BJ (cell line): ENCODE measurements at regions not wholly inside any gene's neighbourhood (a gene's known extent, or its start where the extent isn't known, plus 50 kb on each side); places are given as distances from the start of the nearest gene placed in this dataset.

Source experiments
- CTCF ChIA-PET: fragments of 350-600 bp; formaldehyde crosslinking; extraction: SDS; loops from one replicate; lab custom pipeline; 2021; ENCODE audit warnings: antibody characterized with exemption, inconsistent platforms; lab: Yijun Ruan, JAX
- POLR2A ChIA-PET: fragments of 300-600 bp; sonication (Branson Sonifier 250); formaldehyde crosslinking; extraction: SDS; loops from one replicate; lab custom pipeline; 2021; ENCODE audit warnings: antibody characterized with exemption; lab: Charles Lee
- DNase-seq: peaks from one replicate; pipeline ENCODE4 v3.0.0-alpha.2; 2011; ENCODE audit warnings: low read depth
- H3K27me3 ChIP-seq: 2 replicates; pipeline ENCODE4 v1.6.0; 2011; ENCODE audit warnings: low read length; ENCODE audit not compliant: control insufficient read depth, insufficient read depth
- H3K36me3 ChIP-seq: 2 replicates; pipeline ENCODE4 v1.5.1; 2011; ENCODE audit warnings: low read length; ENCODE audit not compliant: control insufficient read depth, insufficient read depth
- H3K4me3 ChIP-seq: 2 replicates; pipeline ENCODE4 v1.5.1; 2011; ENCODE audit warnings: low read depth, mild to moderate bottlenecking, control low read depth, low read length
- TF ChIP-seq, protein P1 (sequence below): IDR thresholded peaks from 2 replicates; pipeline ENCODE4 v1.5.1; 2011; ENCODE audit warnings: low read depth, mild to moderate bottlenecking, control low read depth, inconsistent platforms, low read length, moderate library complexity; ENCODE audit not compliant: insufficient read depth

DNA sequence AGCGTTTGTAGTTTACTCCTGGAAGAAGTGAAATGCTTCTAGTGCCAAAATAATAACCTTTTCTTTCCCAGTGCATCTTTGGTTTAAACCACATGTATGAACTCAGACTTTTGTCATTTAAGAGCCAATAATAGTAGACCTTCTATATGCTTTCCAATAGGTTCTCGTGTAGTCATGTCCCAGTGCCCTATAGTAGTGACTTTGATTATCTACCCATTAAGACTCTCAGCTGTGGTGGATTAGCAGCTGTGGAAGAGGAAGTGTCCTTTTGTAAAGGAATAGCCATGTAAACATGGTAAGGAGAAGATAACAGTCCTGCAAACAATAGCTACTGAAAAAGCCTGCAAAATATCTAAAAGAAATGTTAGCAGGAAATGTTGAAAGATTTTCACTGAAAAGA lies 765.3 kb downstream of the MTRR start:
- Histone ChIP-seq H3K27me3 (no peaks in the 10 kb centered on the region), H3K36me3 (no peaks in the 10 kb centered on the region), H3K4me3 (no peak overlapping the region)
- TF ChIP-seq, protein P1, sequence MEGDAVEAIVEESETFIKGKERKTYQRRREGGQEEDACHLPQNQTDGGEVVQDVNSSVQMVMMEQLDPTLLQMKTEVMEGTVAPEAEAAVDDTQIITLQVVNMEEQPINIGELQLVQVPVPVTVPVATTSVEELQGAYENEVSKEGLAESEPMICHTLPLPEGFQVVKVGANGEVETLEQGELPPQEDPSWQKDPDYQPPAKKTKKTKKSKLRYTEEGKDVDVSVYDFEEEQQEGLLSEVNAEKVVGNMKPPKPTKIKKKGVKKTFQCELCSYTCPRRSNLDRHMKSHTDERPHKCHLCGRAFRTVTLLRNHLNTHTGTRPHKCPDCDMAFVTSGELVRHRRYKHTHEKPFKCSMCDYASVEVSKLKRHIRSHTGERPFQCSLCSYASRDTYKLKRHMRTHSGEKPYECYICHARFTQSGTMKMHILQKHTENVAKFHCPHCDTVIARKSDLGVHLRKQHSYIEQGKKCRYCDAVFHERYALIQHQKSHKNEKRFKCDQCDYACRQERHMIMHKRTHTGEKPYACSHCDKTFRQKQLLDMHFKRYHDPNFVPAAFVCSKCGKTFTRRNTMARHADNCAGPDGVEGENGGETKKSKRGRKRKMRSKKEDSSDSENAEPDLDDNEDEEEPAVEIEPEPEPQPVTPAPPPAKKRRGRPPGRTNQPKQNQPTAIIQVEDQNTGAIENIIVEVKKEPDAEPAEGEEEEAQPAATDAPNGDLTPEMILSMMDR = no peak
- no peak for DNase-seq
- ChIA-PET CTCF (no interaction called here), POLR2A (no interaction called here)

DNA sequence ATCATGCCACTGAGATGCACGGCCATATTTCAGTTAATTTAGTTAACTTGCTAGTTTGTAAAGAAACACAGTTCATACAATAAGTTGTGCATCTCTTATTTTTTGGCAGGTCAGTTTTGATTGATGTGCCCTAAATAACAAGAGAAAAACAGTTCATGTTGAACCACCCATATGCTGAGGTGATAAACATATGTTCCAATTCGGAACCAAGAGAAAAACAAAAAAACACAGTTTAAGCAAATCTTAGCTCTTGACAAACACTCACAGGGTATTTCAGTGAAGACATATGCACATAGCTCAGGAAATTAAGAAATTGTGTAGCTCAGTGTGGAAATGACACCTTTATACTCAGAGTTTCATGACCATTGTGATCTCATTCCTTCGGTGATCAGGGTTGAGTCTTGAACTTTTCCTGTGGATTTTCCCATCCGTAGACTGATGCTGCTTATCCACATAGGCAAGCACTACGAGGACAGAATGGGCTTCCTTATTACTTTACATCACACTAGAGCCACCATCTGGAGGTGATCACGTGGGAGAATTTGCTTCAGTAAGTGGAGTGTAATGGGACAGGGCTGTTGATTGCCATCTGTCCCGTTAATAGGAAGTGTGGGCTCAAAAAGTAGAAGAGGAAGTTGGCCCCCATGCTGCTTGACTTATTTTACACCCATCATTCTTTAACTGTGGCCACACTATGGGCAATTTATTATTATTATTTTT lies 773.0 kb downstream of the MTRR start:
- TF ChIP-seq, protein P1 = no peak
- CTCF ChIA-PET = interaction anchor here (0.6 to 0.7 kb wide), 2 partner anchors 135 to 186 kb away, joined by 3 to 4 read pairs; no protein-coding TSS in a partner anchor
- POLR2A ChIA-PET = no interaction called here
- no peak for DNase-seq
- Histone ChIP-seq H3K27me3 (no peaks in the 10 kb centered on the region), H3K4me3 (no peak overlapping the region), H3K36me3 (no peaks in the 10 kb centered on the region)

DNA sequence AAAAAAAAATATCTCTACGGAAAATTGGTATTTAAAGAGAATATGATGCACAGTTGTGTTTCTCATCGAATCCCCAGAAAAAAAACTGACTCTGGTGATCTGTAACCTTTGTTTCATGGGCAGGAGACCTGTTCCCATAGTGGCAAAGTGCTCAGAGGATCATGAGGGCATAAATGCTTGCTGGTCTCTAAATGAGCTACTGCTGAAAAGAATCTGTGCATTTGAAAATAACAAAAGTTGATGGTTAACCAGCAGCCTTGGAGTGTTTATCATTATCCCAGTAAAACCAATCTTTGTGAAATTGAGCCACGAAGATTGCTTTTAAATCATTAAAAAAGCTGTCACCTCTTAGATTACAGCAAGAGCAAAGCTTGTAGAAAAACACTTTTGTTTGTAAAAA lies 775.4 kb downstream of the MTRR start:
- TF ChIP-seq, protein P1 = no peak
- DNase-seq = no peak
- no peak overlapping the region for H3K4me3 ChIP-seq
- no peaks in the 10 kb centered on the region for H3K27me3 ChIP-seq
- ChIA-PET CTCF (interaction anchor here (0.5 kb wide), 1 partner anchor 180 kb away, joined by 3 read pairs; no protein-coding TSS in a partner anchor), POLR2A (no interaction called here)
- H3K36me3 ChIP-seq = no peaks in the 10 kb centered on the region

DNA sequence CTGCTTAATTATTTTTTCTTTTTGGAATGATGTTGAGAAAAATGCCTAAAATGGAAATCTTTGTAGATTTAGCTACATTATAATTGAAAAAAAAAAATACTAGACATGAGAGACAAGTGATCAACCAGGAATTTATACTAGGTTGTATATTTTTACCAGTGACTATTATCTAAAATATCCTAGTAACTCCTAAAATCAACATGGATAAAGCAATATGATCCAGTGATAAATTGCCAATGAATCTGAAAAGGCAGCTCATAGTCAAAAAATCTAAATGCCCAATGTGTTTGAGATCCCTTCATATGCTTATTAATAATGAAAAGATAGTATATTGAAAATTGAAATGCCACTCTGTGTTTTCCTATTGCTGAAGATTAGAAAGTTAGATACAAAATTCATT lies 778.2 kb downstream of the MTRR start:
- no peak for DNase-seq
- Histone ChIP-seq H3K4me3 (no peak overlapping the region), H3K27me3 (no peaks in the 10 kb centered on the region), H3K36me3 (no peaks in the 10 kb centered on the region)
- ChIA-PET CTCF (no interaction called here), POLR2A (no interaction called here)
- TF ChIP-seq, protein P1 = no peak

DNA sequence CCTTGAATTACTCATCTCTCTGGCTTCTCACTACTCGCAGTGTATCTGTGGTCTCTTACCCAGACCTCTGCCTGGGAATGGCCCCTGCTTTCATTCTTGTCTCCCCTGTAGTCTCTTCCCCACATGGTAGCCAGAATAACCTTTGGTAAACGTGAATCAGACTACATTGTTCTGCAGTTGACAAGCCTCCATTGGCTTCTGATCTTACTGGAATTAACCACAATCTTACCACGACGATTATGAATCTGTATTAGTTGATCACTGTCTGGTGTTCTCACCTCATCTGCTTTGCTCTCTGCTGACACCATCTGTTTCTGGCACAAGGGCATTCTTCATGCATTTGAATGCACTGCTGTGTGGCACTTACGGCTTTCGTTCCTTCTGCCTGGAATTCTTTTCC lies 781.2 kb downstream of the MTRR start:
- Histone ChIP-seq H3K36me3 (no peaks in the 10 kb centered on the region), H3K4me3 (no peak overlapping the region), H3K27me3 (no peaks in the 10 kb centered on the region)
- TF ChIP-seq, protein P1 = no peak
- POLR2A ChIA-PET = no interaction called here
- no peak for DNase-seq
- CTCF ChIA-PET = no interaction called here
